ENCODE measurements at regions not wholly inside any gene's neighbourhood (a gene's known extent, or its start where the extent isn't known, plus 50 kb on each side); places are given as distances from the start of the nearest gene placed in this dataset.

DNA sequence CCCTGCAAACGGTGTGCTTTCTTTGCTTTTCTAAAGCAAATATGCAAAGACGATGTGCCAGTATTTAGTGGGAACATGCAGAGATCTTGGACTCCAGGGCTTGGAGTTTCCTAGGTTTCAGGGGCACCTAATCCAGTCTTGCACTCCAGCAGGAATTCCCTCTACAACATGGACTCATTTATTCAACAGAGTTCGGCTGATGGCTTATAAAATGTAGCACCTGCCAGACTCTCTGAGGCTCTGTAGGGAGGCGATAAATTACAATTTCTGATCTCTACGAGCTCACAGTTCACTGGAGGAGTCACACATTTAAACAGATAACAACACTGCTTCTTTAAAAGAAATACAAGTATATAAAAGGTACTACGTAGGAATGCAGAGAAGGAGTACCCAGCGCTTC lies 143.7 kb downstream of the FGF9 start:
- FAIRE-seq (no peak), DNase-seq (ENCODE audit: extremely low read depth in 1 of 4, low spot score in 3 of 4) (no peak), ATAC-seq (no peak)
- no peak overlapping the region for H3K4me3 ChIP-seq
- no TSS peak for BruUV-seq (replicated peaks)
- no peak overlapping the region for H3K9ac ChIP-seq (ENCODE audit: insufficient read depth in 1 of 2, low read depth in 2 of 2, low read length in 2 of 2)
- in situ Hi-C loops (cut with MboI) (no loop called here), intact Hi-C loops (cut with micrococcal nuclease) (no loop called here)
- 3% methylated on average over 4 of the region's 7 CpGs for WGBS (ENCODE audit: insufficient coverage, low coverage, missing lambda C conversion rate)
- no peaks in the 10 kb centered on the region for H3K9me3 ChIP-seq (replicated peaks; ENCODE audit: control insufficient read depth, insufficient read depth, low read depth, low read length)
- no peak overlapping the region for H3K4me2 ChIP-seq (ENCODE audit: insufficient read depth, low read length)
- H3K36me3 ChIP-seq (ENCODE audit: control insufficient read depth, insufficient read depth, low read length) = no peaks in the 10 kb centered on the region
- TF ChIP-seq U2AF1 (optimal IDR thresholded peaks at IDR 0.05; ENCODE audit: low read depth, low read length) = no peak
- TF ChIP-seq, protein P1, sequence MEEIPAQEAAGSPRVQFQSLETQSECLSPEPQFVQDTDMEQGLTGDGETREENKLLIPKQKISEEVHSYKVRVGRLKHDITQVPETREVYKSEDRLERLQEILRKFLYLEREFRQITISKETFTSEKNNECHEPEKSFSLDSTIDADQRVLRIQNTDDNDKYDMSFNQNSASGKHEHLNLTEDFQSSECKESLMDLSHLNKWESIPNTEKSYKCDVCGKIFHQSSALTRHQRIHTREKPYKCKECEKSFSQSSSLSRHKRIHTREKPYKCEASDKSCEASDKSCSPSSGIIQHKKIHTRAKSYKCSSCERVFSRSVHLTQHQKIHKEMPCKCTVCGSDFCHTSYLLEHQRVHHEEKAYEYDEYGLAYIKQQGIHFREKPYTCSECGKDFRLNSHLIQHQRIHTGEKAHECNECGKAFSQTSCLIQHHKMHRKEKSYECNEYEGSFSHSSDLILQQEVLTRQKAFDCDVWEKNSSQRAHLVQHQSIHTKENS (CRISPR knock-in tag; IDR thresholded peaks at IDR 0.05) = no peak
- TF ChIP-seq PHF20 (IDR thresholded peaks at IDR 0.05; ENCODE audit: partially characterized antibody) = no peak
- no peak for TF ChIP-seq ZFPM2 (CRISPR knock-in tag; IDR thresholded peaks at IDR 0.05)
- no peak for TF ChIP-seq SNRNP70 (optimal IDR thresholded peaks at IDR 0.05; ENCODE audit: low read depth, low read length)
- TF ChIP-seq, protein P2, sequence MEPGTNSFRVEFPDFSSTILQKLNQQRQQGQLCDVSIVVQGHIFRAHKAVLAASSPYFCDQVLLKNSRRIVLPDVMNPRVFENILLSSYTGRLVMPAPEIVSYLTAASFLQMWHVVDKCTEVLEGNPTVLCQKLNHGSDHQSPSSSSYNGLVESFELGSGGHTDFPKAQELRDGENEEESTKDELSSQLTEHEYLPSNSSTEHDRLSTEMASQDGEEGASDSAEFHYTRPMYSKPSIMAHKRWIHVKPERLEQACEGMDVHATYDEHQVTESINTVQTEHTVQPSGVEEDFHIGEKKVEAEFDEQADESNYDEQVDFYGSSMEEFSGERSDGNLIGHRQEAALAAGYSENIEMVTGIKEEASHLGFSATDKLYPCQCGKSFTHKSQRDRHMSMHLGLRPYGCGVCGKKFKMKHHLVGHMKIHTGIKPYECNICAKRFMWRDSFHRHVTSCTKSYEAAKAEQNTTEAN (CRISPR knock-in tag; IDR thresholded peaks at IDR 0.05) = no peak
- TF ChIP-seq TAF1 (IDR thresholded peaks at IDR 0.05; ENCODE audit: control insufficient read depth, extremely low read depth, insufficient read depth, low read length, severe bottlenecking) = no peak
- TF ChIP-seq, protein P3, sequence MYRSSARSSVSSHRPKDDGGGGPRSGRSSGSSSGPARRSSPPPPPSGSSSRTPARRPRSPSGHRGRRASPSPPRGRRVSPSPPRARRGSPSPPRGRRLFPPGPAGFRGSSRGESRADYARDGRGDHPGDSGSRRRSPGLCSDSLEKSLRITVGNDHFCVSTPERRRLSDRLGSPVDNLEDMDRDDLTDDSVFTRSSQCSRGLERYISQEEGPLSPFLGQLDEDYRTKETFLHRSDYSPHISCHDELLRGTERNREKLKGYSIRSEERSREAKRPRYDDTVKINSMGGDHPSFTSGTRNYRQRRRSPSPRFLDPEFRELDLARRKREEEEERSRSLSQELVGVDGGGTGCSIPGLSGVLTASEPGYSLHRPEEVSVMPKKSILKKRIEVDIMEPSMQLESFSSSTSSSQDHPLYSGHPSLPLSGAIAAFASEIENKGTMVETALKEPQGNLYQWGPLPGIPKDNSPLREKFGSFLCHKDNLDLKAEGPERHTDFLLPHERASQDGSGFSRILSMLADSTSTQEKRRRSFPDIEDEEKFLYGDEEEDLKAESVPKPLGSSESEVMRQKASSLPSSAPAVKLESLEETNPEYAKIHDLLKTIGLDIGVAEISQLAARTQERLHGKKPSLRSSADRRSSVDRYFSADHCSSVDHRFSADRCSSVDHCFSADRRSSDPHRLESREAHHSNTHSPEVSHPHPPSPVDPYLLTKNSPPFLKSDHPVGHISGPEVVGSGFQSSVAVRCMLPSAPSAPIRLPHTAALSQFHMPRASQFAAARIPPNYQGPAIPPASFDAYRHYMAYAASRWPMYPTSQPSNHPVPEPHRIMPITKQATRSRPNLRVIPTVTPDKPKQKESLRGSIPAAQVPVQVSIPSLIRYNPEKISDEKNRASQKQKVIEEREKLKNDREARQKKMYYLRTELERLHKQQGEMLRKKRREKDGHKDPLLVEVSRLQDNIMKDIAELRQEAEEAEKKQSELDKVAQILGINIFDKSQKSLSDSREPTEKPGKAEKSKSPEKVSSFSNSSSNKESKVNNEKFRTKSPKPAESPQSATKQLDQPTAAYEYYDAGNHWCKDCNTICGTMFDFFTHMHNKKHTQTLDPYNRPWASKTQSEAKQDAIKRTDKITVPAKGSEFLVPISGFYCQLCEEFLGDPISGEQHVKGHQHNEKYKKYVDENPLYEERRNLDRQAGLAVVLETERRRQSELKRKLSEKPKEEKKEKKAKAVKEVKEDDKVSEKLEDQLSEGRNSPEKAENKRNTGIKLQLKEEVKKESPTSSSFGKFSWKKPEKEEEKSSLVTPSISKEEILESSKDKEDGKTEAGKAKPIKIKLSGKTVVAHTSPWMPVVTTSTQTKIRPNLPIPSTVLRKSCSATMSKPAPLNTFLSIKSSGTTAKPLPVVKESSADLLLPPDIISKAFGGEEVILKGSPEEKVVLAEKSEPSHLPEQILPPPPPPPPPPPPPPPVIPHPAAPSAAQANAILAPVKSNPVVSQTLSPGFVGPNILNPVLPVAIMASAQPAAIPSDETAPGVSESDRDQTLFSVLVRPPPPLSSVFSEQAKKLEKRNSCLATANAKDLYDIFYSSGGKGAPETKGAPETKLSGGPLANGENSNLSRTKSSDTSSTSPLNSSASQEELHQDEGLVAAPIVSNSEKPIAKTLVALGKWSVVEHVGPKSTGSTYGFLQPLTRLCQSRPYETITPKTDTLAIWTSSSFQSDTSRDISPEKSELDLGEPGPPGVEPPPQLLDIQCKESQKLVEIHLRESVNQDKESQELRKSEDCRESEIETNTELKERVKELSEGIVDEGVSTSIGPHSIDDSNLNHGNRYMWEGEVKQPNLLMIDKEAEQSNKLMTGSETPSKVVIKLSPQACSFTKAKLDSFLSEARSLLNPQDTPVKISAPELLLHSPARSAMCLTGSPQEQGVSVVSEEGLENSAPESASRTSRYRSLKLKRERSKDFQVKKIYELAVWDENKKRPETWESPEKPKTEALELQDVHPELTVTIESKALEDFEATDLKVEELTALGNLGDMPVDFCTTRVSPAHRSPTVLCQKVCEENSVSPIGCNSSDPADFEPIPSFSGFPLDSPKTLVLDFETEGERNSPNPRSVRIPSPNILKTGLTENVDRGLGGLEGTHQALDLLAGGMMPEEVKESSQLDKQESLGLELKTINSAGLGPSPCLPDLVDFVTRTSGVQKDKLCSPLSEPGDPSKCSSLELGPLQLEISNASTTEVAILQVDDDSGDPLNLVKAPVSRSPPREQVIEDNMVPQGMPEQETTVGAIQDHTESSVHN (IDR thresholded peaks at IDR 0.05; ENCODE audit: borderline replicate concordance in 1 of 2, low read depth in 1 of 2) = no peak
- no peak for TF ChIP-seq SRSF1 (IDR thresholded peaks at IDR 0.05; ENCODE audit: low read depth, low read length)
- TF ChIP-seq POLR2B (IDR thresholded peaks at IDR 0.05; ENCODE audit: low read depth, partially characterized antibody) = no peak
- TF ChIP-seq CHD1 (IDR thresholded peaks at IDR 0.05; ENCODE audit: low read length) = no peak
- no peak for TF ChIP-seq GATAD2A (IDR thresholded peaks at IDR 0.05)
- TF ChIP-seq CBX3 (IDR thresholded peaks at IDR 0.05; ENCODE audit: borderline replicate concordance in 1 of 2, low read length in 2 of 2) = no peak
- H3K27me3 ChIP-seq (ENCODE audit: control insufficient read depth in 2 of 2, insufficient read depth in 2 of 2, low read length in 2 of 2) = peaks cover 0 to 4% of the 10 kb centered on the region in 2 experiments; a peak in 1 of 5 replicates
- no peaks in the 10 kb centered on the region for H3K9me1 ChIP-seq (ENCODE audit: control insufficient read depth, insufficient read depth, low read length)
- no peak overlapping the region for H3K27ac ChIP-seq (ENCODE audit: extremely low read depth, low read depth, low read length)
- H2AFZ ChIP-seq (ENCODE audit: low read depth, low read length) = no peak overlapping the region
- H4K20me1 ChIP-seq (replicated peaks; ENCODE audit: control insufficient read depth, insufficient read depth, low read length) = no peaks in the 10 kb centered on the region
- no peaks in the 10 kb centered on the region for H3K4me1 ChIP-seq (replicated peaks in 1 of 2; ENCODE audit: control insufficient read depth in 2 of 2, insufficient read depth in 2 of 2, low read length in 2 of 2)
- H3K79me2 ChIP-seq (ENCODE audit: control insufficient read depth, insufficient read depth, low read length) = no peaks in the 10 kb centered on the region
- ChIA-PET CTCF (ENCODE audit: low intra/inter-chr PET ratio) (no interaction called here), POLR2A (no interaction called here)
